DMS79 (cell line): ENCODE measurements at regions not wholly inside any gene's neighbourhood (a gene's known extent, or its start where the extent isn't known, plus 50 kb on each side); places are given as distances from the start of the nearest gene placed in this dataset.
"Not testable (repeated sequence)": the region's sequence is repeated elsewhere in the genome, so short reads cannot be mapped to it uniquely, and the experiment has no call there.

Experiments
- DNase-seq: peaks from one replicate; lab custom pipeline; 2025; lab: John Stamatoyannopoulos, UW

- DNase-seq, result no peak
Measured at GRCh38 chr22:48734961-48735360, 1092.7 kb downstream of the BRD1 start.

- no peak for DNase-seq
Measured at GRCh38 chr22:48734359-48734758, 1093.3 kb downstream of the BRD1 start.

- DNase-seq, result no peak
Measured at GRCh38 chr22:48729499-48730171, 1098.0 kb downstream of the BRD1 start.

GRCh38 chr22:48727454-48728058 is 1100.1 kb downstream of the BRD1 start:
- no peak for DNase-seq

- DNase-seq, result no peak
Measured at GRCh38 chr22:48724899-48725298, 1102.8 kb downstream of the BRD1 start.

- DNase-seq, result no peak
Measured at GRCh38 chr22:48722661-48723060, 1105.0 kb downstream of the BRD1 start.

- DNase-seq, result no peak
Measured at GRCh38 chr22:48721395-48721669, 1106.3 kb downstream of the BRD1 start.

GRCh38 chr22:48720662-48721394 is 1106.8 kb downstream of the BRD1 start:
- DNase-seq, result no peak

GRCh38 chr22:48719978-48720661 is 1107.6 kb downstream of the BRD1 start:
- no peak for DNase-seq

GRCh38 chr22:48718818-48719500 is 1108.7 kb downstream of the BRD1 start:
- no peak for DNase-seq

- no peak for DNase-seq
Measured at GRCh38 chr22:48717883-48718817, 1109.5 kb downstream of the BRD1 start.

- no peak for DNase-seq
Measured at GRCh38 chr22:48717076-48717810, 1110.4 kb downstream of the BRD1 start.

GRCh38 chr22:48716154-48716553 is 1111.5 kb downstream of the BRD1 start:
- DNase-seq, result not testable (repeated sequence)

- no peak for DNase-seq
Measured at GRCh38 chr22:48715511-48715910, 1112.2 kb downstream of the BRD1 start.

- DNase-seq, result no peak
Measured at GRCh38 chr22:48714231-48714630, 1113.4 kb downstream of the BRD1 start.

- DNase-seq, result no peak
Measured at GRCh38 chr22:48713272-48714205, 1114.1 kb downstream of the BRD1 start.

GRCh38 chr22:48712558-48713271 is 1115.0 kb downstream of the BRD1 start:
- no peak for DNase-seq

GRCh38 chr22:48711669-48712068 is 1116.0 kb downstream of the BRD1 start:
- no peak for DNase-seq

GRCh38 chr22:48711031-48711431 is 1116.6 kb downstream of the BRD1 start:
- DNase-seq, result no peak
